HL-60 (cell line): ENCODE measurements at regions not wholly inside any gene's neighbourhood (a gene's known extent, or its start where the extent isn't known, plus 50 kb on each side); places are given as distances from the start of the nearest gene placed in this dataset.
"Not testable (repeated sequence)": the region's sequence is repeated elsewhere in the genome, so short reads cannot be mapped to it uniquely, and the experiment has no call there.

Experiments used
- CTCF ChIP-seq: IDR thresholded peaks from one replicate; pipeline ENCODE4 v1.5.1; 2011; ENCODE audit warnings: low read length, control low read depth, inconsistent platforms; ENCODE audit not compliant: insufficient read depth
- POLR2AphosphoS5 ChIP-seq: IDR thresholded peaks from 2 replicates; pipeline ENCODE4 v1.6.1; 2012; ENCODE audit warnings: low read depth
- SPI1 ChIP-seq: IDR thresholded peaks from 2 replicates; pipeline ENCODE4 v1.6.1; 2012; ENCODE audit warnings: low read depth, mild to moderate bottlenecking, borderline replicate concordance

- TF ChIP-seq POLR2AphosphoS5, CTCF, SPI1: not testable (repeated sequence)
Observed at GRCh38 chr22:15922666-15923065, 232.8 kb downstream of the POTEH start.
